22Rv1 (cell line): ENCODE measurements at regions not wholly inside any gene's neighbourhood (a gene's known extent, or its start where the extent isn't known, plus 50 kb on each side); places are given as distances from the start of the nearest gene placed in this dataset.

ENCODE experiments used
- CTCF ChIP-seq: fragments of 450-650 bp; IDR thresholded peaks from 2 replicates; pipeline ENCODE4 v1.5.1; 2017; ENCODE audit warnings: mild to moderate bottlenecking
- ZFX ChIP-seq: fragments of 450-650 bp; IDR thresholded peaks from 2 replicates; pipeline ENCODE4 v1.6.1; 2017; ENCODE audit warnings: antibody characterized with exemption, borderline replicate concordance

GRCh38 chr11:109526061-109526460, 104.1 kb downstream of the C11orf87 start:
- TF ChIP-seq CTCF (no peak), ZFX (no peak)
